B cell (primary cell): ENCODE measurements at regions not wholly inside any gene's neighbourhood (a gene's known extent, or its start where the extent isn't known, plus 50 kb on each side); places are given as distances from the start of the nearest gene placed in this dataset.

Experiments
- ATAC-seq: fragments of 200-7000 bp; cut with Tn5 transposase; one replicate; pipeline ENCODE4 v1.10.0; 2021; ENCODE audit warnings: low read depth, mild to moderate bottlenecking, moderate number of reproducible peaks, moderate library complexity
- CTCF ChIA-PET: fragments of 350-600 bp; sonication (Branson Sonifier 250); formaldehyde crosslinking; loops from one replicate; lab custom pipeline; 2021; ENCODE audit warnings: antibody characterized with exemption, inconsistent platforms; lab: Charles Lee
- POLR2A ChIA-PET: fragments of 350-600 bp; sonication (Branson Sonifier 250); formaldehyde crosslinking; loops from one replicate; lab custom pipeline; 2021; ENCODE audit warnings: antibody characterized with exemption; lab: Charles Lee
- DNase-seq: peaks from one replicate; pipeline ENCODE4 v3.0.0; 2013
- H2AFZ ChIP-seq: 2 replicates; pipeline ENCODE4 v1.6.1; 2012; ENCODE audit warnings: mild to moderate bottlenecking, low read depth, low read length; ENCODE audit not compliant: insufficient read depth, poor library complexity, severe bottlenecking
- H3K27ac ChIP-seq, 2 donors: 1 replicate in 1 of 2; 2 replicates in 1 of 2; pipeline ENCODE4 v1.5.1; 2012 to 2013; ENCODE audit warnings: low read length in 2 of 2, mild to moderate bottlenecking in 2 of 2, moderate library complexity in 1 of 2
- H3K27me3 ChIP-seq, 4 experiments: fragments of 200-600 bp in 1 of 4; sonication (generic) in 1 of 4; replicated peaks in 1 of 4; 1 replicate in 2 of 4; 2 replicates in 2 of 4; pipeline versions ENCODE4 v1.6.1 to v1.7.0; 2013 to 2016; ENCODE audit warnings: low read length in 3 of 4, mild to moderate bottlenecking in 2 of 4, mixed read lengths in 1 of 4, moderate library complexity in 1 of 4; ENCODE audit not compliant: insufficient read depth in 4 of 4, control insufficient read depth in 3 of 4; ENCODE audit errors: control extremely low read depth in 1 of 4
- H3K36me3 ChIP-seq, 2 experiments: replicated peaks in 1 of 2; 1 replicate in 1 of 2; 2 replicates in 1 of 2; pipeline versions ENCODE4 v1.6.1 to v1.7.1; 2013; ENCODE audit warnings: low read length in 1 of 2; ENCODE audit not compliant: insufficient read depth in 2 of 2, control insufficient read depth in 1 of 2; ENCODE audit errors: control extremely low read depth in 1 of 2, extremely low read depth in 1 of 2
- H3K4me1 ChIP-seq, 2 donors: fragments of 200-600 bp in 1 of 2; sonication (generic) in 1 of 2; 1 replicate in 1 of 2; 2 replicates in 1 of 2; pipeline versions ENCODE4 v1.5.1 to v1.6.1; 2013 to 2017; ENCODE audit warnings: low read length in 2 of 2; ENCODE audit not compliant: control insufficient read depth in 2 of 2, insufficient read depth in 2 of 2
- H3K4me2 ChIP-seq: replicated peaks from 2 replicates; pipeline ENCODE3; 2012; ENCODE audit warnings: mild to moderate bottlenecking, low read depth, low read length; ENCODE audit not compliant: poor library complexity, severe bottlenecking
- H3K4me3 ChIP-seq, 5 experiments: fragments of 200-600 bp in 1 of 5; sonication (generic) in 1 of 5; 1 replicate in 3 of 5; 2 replicates in 2 of 5; pipeline versions ENCODE4 v1.5.1 to v1.7.0; 2011 to 2016; ENCODE audit warnings: low read length in 4 of 5, mild to moderate bottlenecking in 4 of 5, low read depth in 2 of 5, control low read depth in 1 of 5, moderate library complexity in 1 of 5; ENCODE audit not compliant: insufficient read depth in 1 of 5; ENCODE audit errors: control extremely low read depth in 1 of 5, extremely low read depth in 1 of 5
- H3K79me2 ChIP-seq: fragments of 200-600 bp; sonication (generic); one replicate; pipeline ENCODE4 v1.6.0; 2016; ENCODE audit warnings: low read length; ENCODE audit not compliant: control insufficient read depth, insufficient read depth
- H3K9ac ChIP-seq: fragments of 200-600 bp; sonication (generic); 2 replicates; pipeline ENCODE4 v1.6.1; 2017; ENCODE audit warnings: mild to moderate bottlenecking, low read length, moderate library complexity
- H3K9me3 ChIP-seq, 3 donors: one replicate each; pipeline versions ENCODE4 v1.6.1 to v1.7.1; 2013; ENCODE audit warnings: low read length in 2 of 3; ENCODE audit not compliant: control insufficient read depth in 2 of 3, insufficient read depth in 1 of 3; ENCODE audit errors: control extremely low read depth in 1 of 3
- H4K20me1 ChIP-seq: 2 replicates; pipeline ENCODE4 v1.6.0; 2012; ENCODE audit warnings: mild to moderate bottlenecking, low read length; ENCODE audit not compliant: insufficient read depth, control insufficient read depth, poor library complexity, severe bottlenecking
- H3K27ac Mint-ChIP-seq: one replicate; pipeline ENCODE4 v1.8.0; 2021; ENCODE audit warnings: mixed read lengths
- H3K27me3 Mint-ChIP-seq: one replicate; pipeline ENCODE4 v1.8.0; 2021; ENCODE audit warnings: mixed read lengths
- H3K4me1 Mint-ChIP-seq: one replicate; pipeline ENCODE4 v1.8.0; 2021; ENCODE audit warnings: mixed read lengths
- H3K4me3 Mint-ChIP-seq: one replicate; pipeline ENCODE4 v1.8.0; 2021; ENCODE audit warnings: mixed read lengths
- H3K9me3 Mint-ChIP-seq: one replicate; pipeline ENCODE4 v1.8.0; 2022; ENCODE audit warnings: mixed read lengths; ENCODE audit not compliant: insufficient read depth
- EZH2 ChIP-seq: IDR thresholded peaks from 2 replicates; pipeline ENCODE4 v1.6.1; 2012; ENCODE audit warnings: borderline replicate concordance, low read depth, mild to moderate bottlenecking, moderate library complexity, low read length; ENCODE audit not compliant: insufficient read depth, poor library complexity, severe bottlenecking
- WGBS: methylation state at CpG from one replicate; pipeline ENCODE4 v1.1.5; 2013; ENCODE audit warnings: missing lambda C conversion rate; ENCODE audit not compliant: insufficient coverage; 5-methylcytosine and 5-hydroxymethylcytosine counted together
- intact Hi-C: fragments of 100-400 bp; cut with micrococcal nuclease; formaldehyde crosslinking; loops from one replicate; pipeline ENCODE4 v1.10.0; 2022
- TF ChIP-seq, protein P1 (sequence below): fragments of 200-600 bp; IDR thresholded peaks from one replicate; pipeline ENCODE4 v1.8.0; 2022; ENCODE audit warnings: antibody characterized with exemption, mild to moderate bottlenecking

DNA sequence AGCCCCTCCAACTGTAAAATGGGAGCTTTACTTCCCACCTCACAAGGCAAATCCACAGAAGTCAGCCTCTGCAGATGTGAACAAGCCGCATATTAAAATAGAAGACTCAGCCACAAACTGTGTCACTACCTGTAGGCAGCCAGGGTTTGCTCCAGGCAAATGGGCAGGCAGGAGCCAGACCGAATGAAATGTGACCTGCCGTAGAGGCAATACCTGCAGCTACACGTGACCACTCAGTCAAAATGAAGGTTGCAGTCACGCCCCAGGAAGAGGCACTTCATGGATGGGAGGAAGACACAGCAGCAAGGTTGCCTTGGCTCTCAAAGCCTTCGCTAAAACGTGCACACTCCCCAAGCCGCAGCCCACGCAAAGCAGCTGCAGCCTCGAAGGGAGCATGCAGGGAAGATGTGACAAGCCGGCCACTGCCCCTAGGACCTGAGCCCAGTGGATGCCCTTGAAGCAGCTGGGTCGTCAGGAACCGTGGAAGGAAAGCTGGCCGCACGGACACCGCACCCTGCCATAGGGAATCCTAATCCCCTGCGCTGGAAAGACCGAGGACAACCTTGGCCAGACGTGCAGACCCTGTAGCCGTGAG, 53.1 kb downstream of the SHANK2 start:
- no peaks in the 10 kb centered on the region for H4K20me1 ChIP-seq
- DNase-seq (no peak), ATAC-seq (no peak)
- no peaks in the 10 kb centered on the region for H3K36me3 ChIP-seq
- H3K4me3 ChIP-seq = no peak overlapping the region
- ChIA-PET POLR2A (no interaction called here), CTCF (no interaction called here)
- no peak overlapping the region for H2AFZ ChIP-seq
- Mint-ChIP-seq H3K27me3 (peaks cover 14% of the 10 kb centered on the region), H3K4me1 (peaks cover 20% of the 10 kb centered on the region), H3K4me3 (no peak overlapping the region), H3K9me3 (no peaks in the 10 kb centered on the region), H3K27ac (no peak overlapping the region)
- TF ChIP-seq, protein P1, sequence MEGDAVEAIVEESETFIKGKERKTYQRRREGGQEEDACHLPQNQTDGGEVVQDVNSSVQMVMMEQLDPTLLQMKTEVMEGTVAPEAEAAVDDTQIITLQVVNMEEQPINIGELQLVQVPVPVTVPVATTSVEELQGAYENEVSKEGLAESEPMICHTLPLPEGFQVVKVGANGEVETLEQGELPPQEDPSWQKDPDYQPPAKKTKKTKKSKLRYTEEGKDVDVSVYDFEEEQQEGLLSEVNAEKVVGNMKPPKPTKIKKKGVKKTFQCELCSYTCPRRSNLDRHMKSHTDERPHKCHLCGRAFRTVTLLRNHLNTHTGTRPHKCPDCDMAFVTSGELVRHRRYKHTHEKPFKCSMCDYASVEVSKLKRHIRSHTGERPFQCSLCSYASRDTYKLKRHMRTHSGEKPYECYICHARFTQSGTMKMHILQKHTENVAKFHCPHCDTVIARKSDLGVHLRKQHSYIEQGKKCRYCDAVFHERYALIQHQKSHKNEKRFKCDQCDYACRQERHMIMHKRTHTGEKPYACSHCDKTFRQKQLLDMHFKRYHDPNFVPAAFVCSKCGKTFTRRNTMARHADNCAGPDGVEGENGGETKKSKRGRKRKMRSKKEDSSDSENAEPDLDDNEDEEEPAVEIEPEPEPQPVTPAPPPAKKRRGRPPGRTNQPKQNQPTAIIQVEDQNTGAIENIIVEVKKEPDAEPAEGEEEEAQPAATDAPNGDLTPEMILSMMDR = no peak
- no peak for TF ChIP-seq EZH2
- no peaks in the 10 kb centered on the region for H3K79me2 ChIP-seq
- intact Hi-C loops = no loop called here
- no peak overlapping the region for H3K9ac ChIP-seq
- no peak overlapping the region for H3K4me2 ChIP-seq
- H3K4me1 ChIP-seq = peaks cover 6 to 9% of the 10 kb centered on the region in 2 donors
- H3K27ac ChIP-seq = no peak overlapping the region
- no peaks in the 10 kb centered on the region for H3K27me3 ChIP-seq
- H3K9me3 ChIP-seq = no peaks in the 10 kb centered on the region
- 73% methylated on average over 16 of the region's 20 CpGs for WGBS

DNA sequence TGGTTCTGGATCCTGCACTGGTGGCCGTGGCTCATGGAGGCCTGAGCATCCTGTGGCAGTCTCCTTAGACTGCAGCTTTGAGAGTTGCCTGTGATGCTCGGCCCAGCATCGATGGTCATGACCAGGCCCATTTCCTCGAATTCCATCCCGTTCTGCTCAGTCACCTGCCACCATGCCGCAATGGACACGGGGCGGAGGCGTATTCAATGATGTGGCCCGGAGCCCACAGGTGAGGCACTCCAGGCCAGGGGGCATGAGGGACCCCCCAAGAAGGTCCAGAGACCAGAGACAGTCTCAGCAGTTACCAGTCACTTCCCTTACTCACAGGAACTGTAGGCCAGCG, 53.6 kb downstream of the SHANK2 start:
- Mint-ChIP-seq H3K4me3 (no peak overlapping the region), H3K27me3 (peaks cover 17% of the 10 kb centered on the region), H3K9me3 (no peaks in the 10 kb centered on the region), H3K4me1 (peaks cover 16% of the 10 kb centered on the region), H3K27ac (no peak overlapping the region)
- Histone ChIP-seq H3K4me2 (no peak overlapping the region), H2AFZ (no peak overlapping the region), H3K27ac (no peak overlapping the region), H3K27me3 (no peaks in the 10 kb centered on the region), H3K79me2 (no peaks in the 10 kb centered on the region), H3K4me3 (no peak overlapping the region), H3K9ac (no peak overlapping the region), H3K9me3 (no peaks in the 10 kb centered on the region), H3K36me3 (no peaks in the 10 kb centered on the region), H3K4me1 (peaks cover 4 to 6% of the 10 kb centered on the region in 2 donors), H4K20me1 (no peaks in the 10 kb centered on the region)
- TF ChIP-seq, protein P1 = no peak
- no peak for TF ChIP-seq EZH2
- WGBS = 91% methylated on average over 11 of the region's 11 CpGs
- POLR2A ChIA-PET = no interaction called here
- CTCF ChIA-PET = no interaction called here
- intact Hi-C loops = no loop called here
- DNase-seq (no peak), ATAC-seq (no peak)
